ENCODE measurements at regions not wholly inside any gene's neighbourhood (a gene's known extent, or its start where the extent isn't known, plus 50 kb on each side); places are given as distances from the start of the nearest gene placed in this dataset.

- TF ChIP-seq POLR2A (IDR thresholded peaks at IDR 0.05): no peak
- no peak for TF ChIP-seq CTCF (IDR thresholded peaks at IDR 0.05)
These were observed 305.5 kb upstream of the DPH6 start for GRCh38 chr15:35851491-35851890.

Measured in lower leg skin (tissue), 3 donors.